ENCODE measurements at regions not wholly inside any gene's neighbourhood (a gene's known extent, or its start where the extent isn't known, plus 50 kb on each side); places are given as distances from the start of the nearest gene placed in this dataset.
"Not testable (repeated sequence)": the region's sequence is repeated elsewhere in the genome, so short reads cannot be mapped to it uniquely, and the experiment has no call there.

DNA sequence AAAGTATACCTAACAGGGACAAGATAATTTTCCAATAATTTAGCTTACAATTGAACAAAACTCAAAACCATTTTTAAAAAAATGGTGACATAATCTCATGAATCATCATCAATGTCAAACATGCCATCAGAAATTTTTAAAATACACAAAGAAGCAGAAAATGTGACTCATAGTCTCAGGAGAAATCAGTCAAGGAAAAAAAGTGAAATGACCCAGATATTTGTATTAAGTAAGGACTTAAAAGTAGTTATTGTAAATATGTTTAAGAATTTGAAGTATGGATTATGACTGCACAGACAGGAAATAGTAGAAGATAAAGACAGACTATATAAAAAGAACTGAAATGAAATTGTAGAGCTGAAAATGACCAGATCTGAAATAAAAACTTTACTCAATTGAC, 473.9 kb upstream of the SYT4 start:
- DNase-seq: no peak

DNA sequence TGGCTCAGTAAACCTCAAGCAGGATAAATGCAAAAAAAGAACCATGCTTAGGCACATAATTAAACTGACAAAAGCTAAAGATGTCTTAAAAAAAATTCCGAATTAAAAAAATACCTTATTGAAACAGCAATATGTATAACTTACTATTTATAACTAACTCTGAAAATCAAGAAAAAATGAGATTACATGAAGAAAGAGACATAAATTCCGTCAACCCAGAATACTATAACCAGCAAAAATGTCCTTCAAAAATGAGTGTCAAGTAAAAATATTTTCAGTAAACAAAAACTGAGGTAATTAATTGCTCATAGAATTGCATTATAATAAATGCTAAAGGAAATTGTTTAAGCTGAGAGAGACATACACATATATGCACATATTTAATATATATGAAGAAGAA, 474.5 kb upstream of the SYT4 start:
- DNase-seq: no peak

DNA sequence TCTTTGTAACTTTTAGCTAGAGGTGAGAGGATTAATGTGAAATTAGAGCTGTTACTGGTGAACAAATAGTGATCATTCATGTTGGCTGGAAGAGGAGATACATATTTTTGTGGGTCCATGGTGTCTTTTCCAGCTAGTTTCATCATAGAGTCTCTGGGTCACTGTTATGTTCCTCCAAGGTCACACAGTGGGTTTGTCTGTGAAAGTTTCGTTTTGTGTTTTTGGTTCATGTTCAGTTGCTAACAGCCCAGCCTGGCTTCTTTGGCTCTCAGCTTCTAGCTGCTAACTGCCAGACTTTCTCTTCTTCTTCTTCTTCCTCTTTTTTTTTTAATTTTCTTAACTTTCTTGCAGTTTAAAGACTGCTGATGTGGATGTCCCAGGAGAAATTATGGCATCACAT, 480.0 kb upstream of the SYT4 start:
- DNase-seq: no peak

DNA sequence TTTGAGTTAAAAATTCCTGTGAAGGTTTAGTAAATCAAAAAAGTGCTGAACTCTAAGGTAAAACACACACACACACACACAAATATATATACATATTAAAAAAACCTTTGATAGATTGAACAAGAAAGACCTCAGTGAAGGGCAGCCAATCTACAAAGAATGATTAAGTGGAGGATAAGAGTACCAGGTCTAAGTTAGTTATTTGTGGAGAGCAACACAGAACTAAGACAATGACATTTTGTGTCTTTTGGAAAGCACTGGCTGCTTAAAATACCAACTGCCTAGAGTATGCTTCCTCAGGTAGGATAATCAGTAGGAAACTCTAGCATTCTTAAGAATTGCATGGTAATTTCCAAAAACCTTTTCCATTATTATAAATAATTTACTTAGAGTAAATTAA, 481.4 kb upstream of the SYT4 start:
- DNase-seq: no peak

DNA sequence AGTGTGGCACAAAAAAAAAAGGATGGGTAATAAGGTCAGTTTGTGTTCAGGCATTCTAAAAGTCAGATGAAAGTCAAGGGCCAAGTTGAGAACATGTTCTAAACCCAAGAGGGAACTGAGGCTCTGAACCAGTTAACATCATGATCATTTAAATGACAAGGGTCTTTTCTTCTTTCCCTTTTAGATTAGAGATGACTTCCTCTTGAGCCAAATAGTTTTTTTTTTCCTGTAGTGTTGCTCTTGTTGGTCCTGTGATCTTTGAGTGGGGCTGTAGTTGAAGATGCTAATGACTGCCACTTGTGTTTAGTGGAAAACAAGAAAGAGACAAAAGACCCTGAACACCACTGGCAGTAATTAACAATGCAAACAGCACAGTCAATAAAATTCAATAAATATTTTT, 482.7 kb upstream of the SYT4 start:
- DNase-seq: no peak

DNA sequence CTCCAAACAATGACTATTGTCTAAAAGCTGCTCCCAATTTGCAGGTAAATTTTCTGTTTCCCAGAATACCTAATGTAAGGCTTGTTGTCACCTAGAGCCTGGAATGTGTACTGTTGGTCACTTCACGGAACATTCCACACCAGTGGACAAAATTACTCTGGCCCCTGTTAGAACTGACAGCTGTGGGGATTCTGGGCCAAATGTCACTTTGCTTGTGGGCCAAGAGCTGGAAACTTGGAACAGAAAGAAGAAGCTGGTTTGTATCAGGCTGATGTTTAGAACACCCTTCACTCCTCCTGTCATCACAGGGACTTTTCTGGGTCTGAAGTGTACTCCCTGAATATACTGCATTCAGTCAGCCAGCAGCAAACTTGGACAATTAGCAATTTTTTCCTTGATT, 495.6 kb upstream of the SYT4 start:
- DNase-seq: no peak

DNA sequence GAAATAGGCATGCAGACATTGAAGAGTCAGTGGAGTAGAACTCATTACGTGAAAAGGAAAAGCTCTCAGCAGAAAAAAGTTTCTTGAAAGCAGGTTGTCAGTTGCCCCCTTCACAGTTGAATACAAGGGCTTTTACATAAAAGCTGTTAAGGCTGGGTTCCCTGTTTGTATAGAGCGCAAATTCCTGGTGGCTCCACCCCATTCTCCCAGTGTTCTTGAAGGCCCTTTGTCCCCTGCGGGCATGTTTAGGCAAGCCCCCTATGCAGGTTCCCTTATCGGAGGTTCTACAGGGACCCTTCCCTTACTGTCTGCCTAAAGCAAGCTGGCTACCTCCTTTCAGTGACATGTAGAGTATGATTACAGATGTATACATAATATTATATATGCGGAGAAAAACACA, 497.2 kb upstream of the SYT4 start:
- DNase-seq: no peak

DNA sequence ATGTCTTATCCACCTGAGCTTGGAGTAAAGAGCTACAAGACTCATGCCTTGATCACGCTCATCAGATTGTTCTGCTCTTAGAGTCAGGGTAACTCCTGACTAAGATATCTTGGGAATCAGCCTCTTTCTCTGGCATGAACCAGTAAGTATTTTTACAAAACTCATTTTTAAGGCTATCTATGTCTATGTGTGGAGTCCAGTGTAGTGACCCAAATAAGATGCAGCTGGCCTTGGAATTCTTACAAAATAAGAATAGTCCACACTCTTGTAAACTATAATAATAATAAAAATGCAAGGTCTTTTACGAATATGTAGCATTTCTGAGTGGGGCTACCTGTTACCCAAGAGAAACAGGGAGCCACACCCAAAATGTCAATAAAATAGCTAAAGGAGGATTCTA, 498.3 kb upstream of the SYT4 start:
- no peak for DNase-seq

DNA sequence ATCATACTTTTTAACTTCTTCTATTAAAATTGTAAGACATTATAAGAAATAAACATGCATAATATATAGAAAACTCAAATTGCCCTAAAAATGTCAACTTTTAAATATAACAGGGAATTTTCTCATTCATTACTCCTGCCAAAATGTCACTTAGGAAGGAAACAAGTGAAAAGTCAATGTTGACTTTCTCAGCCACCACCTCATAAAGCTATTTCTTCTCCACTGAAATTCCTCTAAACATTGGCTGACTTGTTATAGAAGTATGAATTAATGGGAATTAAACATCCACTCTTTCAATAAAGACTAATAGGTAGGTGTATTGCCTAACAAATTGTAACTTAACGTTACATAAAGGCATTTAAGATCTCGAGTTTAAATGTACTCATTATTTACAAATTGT, 499.7 kb upstream of the SYT4 start:
- no peak for DNase-seq

DNA sequence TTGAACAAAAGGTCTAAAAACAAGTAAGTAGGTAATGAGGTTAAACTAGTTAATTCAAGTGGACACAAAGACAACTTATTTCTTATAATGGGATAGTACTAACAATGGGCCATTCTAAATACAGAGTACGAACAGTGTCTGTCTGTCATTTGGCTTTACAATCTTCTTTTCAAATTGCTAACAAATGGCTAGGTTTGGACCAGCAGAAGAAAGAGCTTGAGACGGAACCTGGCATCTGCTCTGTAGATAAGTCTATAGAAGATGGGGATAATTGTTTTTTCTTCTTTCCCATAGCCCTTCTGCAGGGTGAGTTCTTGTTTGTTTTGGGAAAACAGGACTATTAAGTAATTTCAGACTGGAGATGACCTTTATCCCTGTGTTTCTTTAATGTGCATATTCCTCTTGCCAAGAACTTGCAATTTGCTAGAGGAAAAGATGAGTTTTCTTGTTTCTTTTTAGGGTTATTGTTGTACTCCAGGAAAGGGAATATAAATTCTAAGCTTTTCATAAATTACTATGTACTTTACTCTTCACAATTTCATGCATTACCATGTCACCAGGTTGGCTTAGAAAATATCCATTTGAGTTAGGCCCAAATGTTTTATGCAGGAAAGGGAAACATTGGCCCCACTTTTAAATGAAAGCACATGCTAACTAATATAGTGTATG, 500.5 kb upstream of the SYT4 start:
- DNase-seq: no peak

DNA sequence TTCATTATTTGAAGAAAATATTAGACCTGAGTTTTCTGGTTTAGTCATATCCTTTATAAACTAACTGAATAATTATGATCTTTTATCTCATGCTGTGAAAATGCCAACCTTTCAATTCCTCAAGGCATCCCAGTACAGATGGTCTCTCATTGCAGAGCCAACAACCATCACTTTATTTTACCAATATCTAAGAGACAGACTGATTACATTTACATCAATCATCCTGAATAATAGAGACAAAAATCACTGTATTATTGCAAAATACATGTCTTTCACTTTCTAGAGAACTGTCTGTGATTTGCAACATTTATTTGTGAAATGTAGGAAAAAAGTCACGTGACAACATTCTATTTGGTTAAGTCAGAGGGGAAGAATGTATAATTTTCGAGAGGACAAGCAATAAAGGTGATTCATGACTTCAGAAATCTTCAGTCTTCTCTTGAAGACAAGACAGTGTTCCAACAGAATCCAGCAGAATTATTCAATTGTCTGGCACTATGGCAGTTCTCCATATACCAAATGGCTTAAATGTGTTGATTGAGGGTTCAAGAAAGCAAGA, 503.6 kb upstream of the SYT4 start:
- DNase-seq: no peak

DNA sequence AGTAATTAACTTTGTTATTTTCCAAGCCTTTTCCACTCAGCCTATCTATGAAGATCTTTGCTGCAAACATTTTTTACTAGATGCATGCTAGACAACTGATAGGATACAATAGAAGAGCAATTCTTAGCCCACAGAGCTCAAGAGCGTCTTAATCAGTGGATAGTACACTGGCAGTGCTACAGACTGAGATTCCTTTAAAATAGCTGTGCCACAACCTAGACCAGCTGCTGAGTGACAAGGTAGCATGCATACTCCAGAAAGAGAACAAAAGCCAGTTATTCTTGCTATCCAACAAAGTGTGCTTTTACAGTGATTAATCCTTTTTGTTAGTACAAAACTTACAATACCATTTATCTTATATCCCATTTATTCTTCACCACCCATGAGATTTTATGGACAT, 507.9 kb upstream of the SYT4 start:
- no peak for DNase-seq

DNA sequence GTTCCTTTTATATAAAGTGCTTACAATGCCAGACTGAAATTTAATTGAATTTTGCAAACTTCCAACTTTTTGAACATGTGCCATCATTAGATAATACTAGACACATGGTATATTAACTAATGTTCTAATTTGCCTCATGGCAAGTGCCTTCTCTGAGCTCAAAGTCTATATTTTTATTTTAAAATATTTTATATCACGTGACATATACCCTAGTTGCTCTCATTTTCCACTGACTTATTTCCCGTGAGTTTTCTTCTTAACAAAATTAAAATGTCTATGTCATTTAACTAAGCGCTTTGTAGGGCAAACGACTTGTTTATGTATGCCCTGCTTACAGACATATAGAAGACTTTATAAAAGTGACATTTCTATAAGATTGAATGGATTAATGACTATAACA, 509.6 kb upstream of the SYT4 start:
- no peak for DNase-seq

DNA sequence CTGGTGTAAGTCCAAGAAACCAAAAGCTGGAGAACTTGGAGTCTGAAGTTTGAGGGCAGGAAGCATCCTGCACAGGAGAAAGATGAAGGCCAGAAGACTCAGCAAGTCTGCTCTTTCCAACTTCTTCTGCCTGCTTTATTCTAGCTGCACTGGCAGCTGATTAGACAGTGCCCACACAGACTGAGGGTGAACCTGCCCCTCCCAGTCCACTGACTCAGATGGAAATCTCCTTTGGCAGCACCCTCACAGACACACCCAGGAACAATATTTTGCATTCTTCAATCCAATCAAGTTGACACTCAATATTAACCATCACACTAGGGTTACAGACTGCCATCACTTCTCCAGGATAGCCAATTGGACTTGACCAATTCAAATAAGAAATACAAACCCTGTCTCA, 510.4 kb upstream of the SYT4 start:
- not testable (repeated sequence) for DNase-seq

DNA sequence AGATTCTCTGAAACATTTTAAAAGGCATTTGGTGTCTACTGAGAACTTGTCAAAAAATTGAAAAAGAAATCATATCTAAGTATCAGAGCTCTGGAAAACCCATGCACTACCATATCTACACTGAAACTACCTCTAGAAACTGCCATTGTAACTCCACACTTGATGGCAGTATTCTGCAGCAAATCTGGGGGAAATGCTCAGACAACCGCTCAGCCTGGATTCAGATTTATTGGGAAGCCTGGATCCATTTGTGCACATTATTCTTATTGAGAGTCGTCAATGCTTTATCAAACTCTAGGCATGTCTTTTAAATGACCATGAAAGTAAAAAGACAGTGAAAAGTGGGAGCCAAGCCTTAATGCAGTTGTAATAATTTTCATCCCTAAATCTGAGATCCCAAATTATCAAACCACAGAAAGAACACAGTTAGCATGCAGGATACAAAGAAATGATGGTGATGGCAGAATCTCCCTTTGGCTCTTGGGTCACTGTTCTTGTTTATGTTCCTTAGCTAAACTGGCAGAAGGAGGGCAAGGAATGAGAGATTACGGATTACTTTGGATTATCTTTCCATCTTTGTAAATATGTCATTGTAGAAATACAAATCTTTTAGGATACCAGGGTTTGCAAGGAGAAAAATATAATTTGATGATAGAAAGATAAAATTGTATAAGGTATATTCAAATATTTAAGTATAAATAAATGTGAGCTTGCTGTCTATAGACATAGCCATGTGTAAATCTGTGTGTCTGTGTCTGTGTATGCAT, 512.1 kb upstream of the SYT4 start:
- peak; percentile 14 for DNase-seq

DNA sequence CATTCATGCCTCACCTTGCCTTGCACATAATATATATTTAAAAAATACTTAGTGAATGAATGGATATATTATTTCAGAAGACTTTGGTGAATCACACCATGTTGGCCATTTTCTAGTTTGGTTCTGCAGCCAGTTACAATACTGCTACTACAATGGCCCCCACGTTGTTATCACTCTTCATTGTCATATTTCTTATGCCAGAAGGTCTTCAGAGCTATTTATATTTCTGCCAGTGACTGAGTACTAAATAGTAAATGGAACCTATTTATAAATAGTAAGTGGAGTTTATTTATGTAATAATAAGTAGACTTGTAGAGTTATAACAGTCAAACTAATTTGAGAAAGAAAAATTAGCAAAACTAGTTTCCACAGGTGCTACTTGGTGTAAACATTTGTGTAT, 516.6 kb upstream of the SYT4 start:
- DNase-seq: no peak

DNA sequence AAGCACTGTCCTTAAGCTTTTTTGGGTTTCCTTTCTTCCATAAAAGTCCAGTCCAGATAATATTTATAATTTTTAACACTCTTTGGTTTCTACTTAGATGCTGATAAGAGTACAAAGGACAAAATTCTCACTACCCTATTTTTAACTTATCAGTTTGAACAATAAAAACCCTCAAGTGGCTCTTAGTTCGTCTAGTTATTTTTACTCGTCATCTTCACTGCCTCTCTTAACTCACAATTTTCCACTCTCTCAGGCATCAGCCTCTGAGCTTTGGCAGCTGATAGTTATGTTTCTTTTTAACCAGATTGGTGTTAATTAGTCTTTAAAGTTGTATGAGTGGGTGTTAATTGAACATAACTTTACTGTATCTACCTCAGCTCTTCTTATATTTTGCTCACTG, 517.1 kb upstream of the SYT4 start:
- no peak for DNase-seq

DNA sequence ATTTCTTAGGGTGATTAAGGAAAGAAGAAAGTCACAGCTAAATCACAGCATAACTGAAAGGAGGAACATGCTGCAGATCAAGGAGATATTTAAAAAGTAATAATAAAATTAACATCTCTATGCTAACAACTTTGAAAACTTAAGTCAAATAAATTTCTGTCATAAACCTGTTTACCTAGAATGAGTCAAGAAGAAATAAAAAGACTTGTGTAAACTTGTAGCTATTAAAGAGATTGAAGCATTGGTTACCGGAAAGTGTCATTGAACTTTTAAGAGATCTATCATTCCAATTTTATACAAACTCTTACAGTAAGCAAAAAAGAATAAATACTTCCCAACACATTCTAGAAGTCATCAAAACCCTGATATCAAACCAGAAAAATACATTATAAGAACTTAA, 520.1 kb upstream of the SYT4 start:
- DNase-seq: no peak

DNA sequence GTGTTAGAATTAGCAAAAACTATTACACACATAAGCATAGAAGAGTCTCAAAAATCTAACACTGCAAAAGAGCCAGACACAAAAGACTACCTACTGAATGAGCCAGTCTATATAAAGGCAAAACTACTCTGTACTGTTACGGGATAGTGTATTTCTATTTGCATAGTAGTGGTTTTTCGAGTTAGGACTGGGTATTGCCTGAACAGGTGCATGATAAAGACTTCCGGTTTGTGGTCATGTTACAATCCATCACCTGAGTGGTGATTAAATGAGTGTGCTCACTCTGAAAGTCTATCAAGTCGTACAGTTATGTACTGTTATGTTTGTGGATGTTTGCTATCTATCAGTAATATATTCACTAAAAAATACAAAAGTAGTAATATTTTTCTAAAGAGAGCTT, 523.3 kb upstream of the SYT4 start:
- DNase-seq: no peak

DNA sequence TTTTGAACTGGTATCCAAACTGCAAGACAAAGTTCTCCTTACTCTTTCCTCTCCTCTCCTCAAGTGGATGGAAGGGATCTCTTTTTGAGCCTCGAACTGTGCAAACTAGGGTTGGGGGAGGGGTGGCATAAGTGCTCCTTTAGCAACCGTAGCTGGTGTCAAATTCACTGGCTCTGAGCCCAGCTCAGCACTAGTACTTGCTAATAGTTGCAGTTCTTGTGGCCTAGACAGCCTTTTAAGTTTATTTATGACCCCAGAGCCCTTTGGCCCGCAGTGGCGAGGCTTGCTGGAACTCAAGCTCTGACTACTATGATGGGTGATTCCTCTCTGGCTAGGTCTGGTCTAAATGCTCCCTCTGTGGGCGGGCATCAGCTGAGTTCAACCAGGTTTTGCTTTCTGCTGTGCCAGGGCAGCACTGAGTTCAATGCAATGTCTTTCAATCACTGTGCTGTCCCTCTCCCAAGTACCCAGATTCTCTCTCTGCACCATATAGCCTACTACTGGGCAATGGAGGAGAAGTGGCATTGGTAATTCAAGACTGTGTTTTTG, 528.4 kb upstream of the SYT4 start:
- no peak for DNase-seq

DNA sequence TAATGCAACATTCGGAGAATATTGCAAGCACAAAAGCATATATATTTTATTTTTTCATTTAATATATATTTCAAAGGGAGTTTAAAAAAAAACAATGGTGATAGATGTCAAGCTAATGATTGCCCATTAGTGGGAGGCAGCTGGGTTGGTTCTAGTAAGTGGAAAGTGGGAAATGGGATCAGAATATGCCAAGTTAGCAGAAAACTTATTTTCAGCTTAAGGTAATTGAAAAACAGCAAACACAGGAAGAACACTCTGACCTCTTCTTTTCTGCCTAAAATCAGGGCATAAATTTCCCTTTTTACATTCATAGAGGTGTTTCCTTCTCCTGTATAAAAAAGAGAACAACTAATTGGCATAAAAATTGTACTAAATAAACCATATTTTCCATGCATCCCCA, 535.3 kb upstream of the SYT4 start:
- DNase-seq: no peak

DNA sequence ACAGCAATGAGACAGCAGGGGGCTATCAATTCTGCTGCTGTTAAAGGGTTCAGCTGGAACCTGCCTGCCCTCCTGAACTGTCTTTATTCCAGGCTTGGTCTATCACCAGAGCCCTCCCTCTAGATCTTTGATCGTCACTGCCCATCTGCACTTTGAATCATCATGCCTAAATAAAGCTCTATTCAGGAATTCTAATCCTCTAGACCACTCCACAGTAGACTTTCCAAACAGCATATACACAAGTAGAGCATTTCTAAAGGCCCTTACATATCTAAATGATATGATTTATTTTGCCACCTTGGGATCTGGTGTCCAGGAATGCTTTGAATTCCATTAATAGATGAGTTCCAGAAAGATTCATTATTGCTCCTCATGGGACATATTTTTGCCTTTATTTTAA, 542.1 kb upstream of the SYT4 start:
- no peak for DNase-seq

DNA sequence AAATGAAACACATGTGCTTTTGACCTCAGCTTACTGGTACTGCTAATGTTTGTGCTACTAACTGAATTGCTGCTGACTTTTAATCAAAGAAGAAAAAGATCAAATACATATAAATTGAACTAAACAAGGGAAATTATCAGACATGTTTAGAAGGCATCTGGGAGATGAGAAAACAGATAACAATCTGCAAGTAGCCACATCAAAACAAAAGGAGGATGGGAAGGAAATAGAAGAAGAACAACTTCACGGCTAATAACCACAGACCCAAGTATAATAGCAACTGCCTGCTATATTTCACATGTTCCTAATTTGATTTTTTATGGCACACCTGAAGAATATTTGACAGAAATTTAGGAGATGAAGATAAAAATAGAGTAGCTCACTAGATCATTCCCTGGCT, 542.6 kb upstream of the SYT4 start:
- DNase-seq: no peak

DNA sequence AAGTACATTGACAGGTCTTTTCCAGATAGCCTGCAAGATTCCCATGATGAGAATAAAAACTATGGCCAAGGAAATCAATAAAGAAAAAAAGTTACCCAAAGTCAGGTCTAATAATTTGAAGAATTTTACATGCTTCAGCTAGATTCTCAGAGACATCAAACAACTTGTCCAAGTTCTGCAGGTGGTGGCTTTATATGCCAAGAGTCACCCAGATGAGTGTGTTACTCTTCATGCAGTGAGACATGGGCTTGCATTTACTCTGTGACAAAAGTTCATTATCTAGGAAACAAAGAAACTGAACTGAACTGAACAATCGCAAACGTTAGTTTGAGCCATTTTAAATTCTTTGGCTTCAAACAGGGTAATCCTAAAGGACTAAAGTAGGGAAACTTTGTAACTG, 548.5 kb upstream of the SYT4 start:
- DNase-seq: no peak

DNA sequence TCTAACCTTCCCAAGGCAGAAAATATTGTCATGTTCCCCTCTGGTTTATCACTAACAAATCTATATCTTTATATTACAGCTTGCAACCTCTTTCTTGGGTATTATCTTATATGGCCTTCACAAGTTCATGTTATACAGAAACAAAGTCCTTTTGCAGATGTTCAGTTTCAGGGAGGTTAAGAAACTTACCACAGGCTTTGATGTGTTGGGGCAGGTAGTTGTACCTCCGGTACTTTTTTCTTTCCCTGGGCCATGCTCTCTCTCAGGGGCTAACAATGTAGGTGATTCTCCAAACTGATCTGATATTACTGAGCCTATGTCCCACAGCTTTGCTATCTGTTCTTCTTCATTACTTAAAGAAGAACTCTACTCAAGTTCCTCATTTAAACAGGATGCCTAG, 548.9 kb upstream of the SYT4 start:
- no peak for DNase-seq
